ENCODE measurements at regions not wholly inside any gene's neighbourhood (a gene's known extent, or its start where the extent isn't known, plus 50 kb on each side); places are given as distances from the start of the nearest gene placed in this dataset.

- no peak overlapping the region for H3K4me3 ChIP-seq (replicated peaks in 1 of 2; ENCODE audit: low read depth in 2 of 2, low read length in 2 of 2)
- peak; percentile 41 to 61 for DNase-seq (ENCODE audit: low read depth in 2 of 2)
- TF ChIP-seq CTCF (IDR thresholded peaks at IDR 0.05; ENCODE audit: low read depth, low read length): peak; percentile 38
Observed at GRCh38 chr5:117590944-117591343, 1016.3 kb upstream of the SEMA6A start.

- no peak for TF ChIP-seq CTCF (IDR thresholded peaks at IDR 0.05; ENCODE audit: low read depth, low read length)
- H3K4me3 ChIP-seq (replicated peaks in 1 of 2; ENCODE audit: low read depth in 2 of 2, low read length in 2 of 2): no peak overlapping the region
- peak; percentile 8 to 18 for DNase-seq (ENCODE audit: low read depth in 2 of 2)
Observed at GRCh38 chr5:117588611-117589010, 1014.0 kb upstream of the SEMA6A start.

GRCh38 chr5:117587111-117587510, 1012.5 kb upstream of the SEMA6A start:
- no peak for TF ChIP-seq CTCF (IDR thresholded peaks at IDR 0.05; ENCODE audit: low read depth, low read length)
- DNase-seq (ENCODE audit: low read depth in 2 of 2): no peak
- no peak overlapping the region for H3K4me3 ChIP-seq (replicated peaks in 1 of 2; ENCODE audit: low read depth in 2 of 2, low read length in 2 of 2)

- no peak for TF ChIP-seq CTCF (IDR thresholded peaks at IDR 0.05; ENCODE audit: low read depth, low read length)
- no peak for DNase-seq (ENCODE audit: low read depth in 2 of 2)
- no peak overlapping the region for H3K4me3 ChIP-seq (replicated peaks in 1 of 2; ENCODE audit: low read depth in 2 of 2, low read length in 2 of 2)
Observed at GRCh38 chr5:117568622-117569021, 994.0 kb upstream of the SEMA6A start.

GRCh38 chr5:117568126-117568525, 993.5 kb upstream of the SEMA6A start:
- DNase-seq (ENCODE audit: low read depth in 2 of 2): no peak
- TF ChIP-seq CTCF (IDR thresholded peaks at IDR 0.05; ENCODE audit: low read depth, low read length): no peak
- H3K4me3 ChIP-seq (replicated peaks in 1 of 2; ENCODE audit: low read depth in 2 of 2, low read length in 2 of 2): no peak overlapping the region

GRCh38 chr5:117562647-117563046, 988.0 kb upstream of the SEMA6A start:
- DNase-seq (ENCODE audit: low read depth in 2 of 2): no peak
- no peak overlapping the region for H3K4me3 ChIP-seq (replicated peaks in 1 of 2; ENCODE audit: low read depth in 2 of 2, low read length in 2 of 2)
- no peak for TF ChIP-seq CTCF (IDR thresholded peaks at IDR 0.05; ENCODE audit: low read depth, low read length)

- DNase-seq (ENCODE audit: low read depth in 2 of 2): no peak
- TF ChIP-seq CTCF (IDR thresholded peaks at IDR 0.05; ENCODE audit: low read depth, low read length): no peak
- H3K4me3 ChIP-seq (replicated peaks in 1 of 2; ENCODE audit: low read depth in 2 of 2, low read length in 2 of 2): no peak overlapping the region
Observed at GRCh38 chr5:117561531-117561930, 986.9 kb upstream of the SEMA6A start.
